HEK293 (cell line): ENCODE measurements at regions not wholly inside any gene's neighbourhood (a gene's known extent, or its start where the extent isn't known, plus 50 kb on each side); places are given as distances from the start of the nearest gene placed in this dataset.

ENCODE experiments used
- ZNF19 ChIP-seq: fragments of 450-650 bp; formaldehyde crosslinking; IDR thresholded peaks from 2 replicates; pipeline ENCODE4; 2016; ENCODE audit warnings: missing biosample characterization, missing genetic modification characterization, low read depth
- ZNF24 ChIP-seq: fragments of 450-650 bp; formaldehyde crosslinking; IDR thresholded peaks from 2 replicates; pipeline ENCODE4 v1.5.1; 2016; ENCODE audit warnings: missing biosample characterization, missing genetic modification characterization
- ZNF274 ChIP-seq, 2 experiments: fragments of 200-500 bp in 1 of 2; fragments of 450-650 bp in 1 of 2; sonication (Bioruptor generic) in 1 of 2; formaldehyde crosslinking in 1 of 2; IDR thresholded peaks; 2 replicates each; pipeline versions ENCODE4 v1.5.1 to v1.6.1; 2014 to 2016; ENCODE audit warnings: borderline replicate concordance in 1 of 2, inconsistent platforms in 1 of 2, low read length in 1 of 2, missing biosample characterization in 1 of 2, missing genetic modification characterization in 1 of 2

- TF ChIP-seq ZNF274 (IDR thresholded peaks at IDR 0.05; ENCODE audit: low read length) (no peak), ZNF274 (tag by site-specific recombination; IDR thresholded peaks at IDR 0.05; ENCODE audit: borderline replicate concordance) (no peak), ZNF19 (tag by site-specific recombination) (no peak), ZNF24 (no peak)
These were observed 248.4 kb upstream of the JUN start for GRCh38 chr1:59032228-59032627.
